H54 (cell line): ENCODE measurements at regions not wholly inside any gene's neighbourhood (a gene's known extent, or its start where the extent isn't known, plus 50 kb on each side); places are given as distances from the start of the nearest gene placed in this dataset.
A peak's percentile ranks its signal among the peaks of the same experiment; 100 is the strongest.
"Not testable (repeated sequence)": the region's sequence is repeated elsewhere in the genome, so short reads cannot be mapped to it uniquely, and the experiment has no call there.

Experiments
- DNase-seq: peaks from one replicate; pipeline ENCODE4 v3.0.0; 2011; ENCODE audit warnings: low spot score, mixed read lengths; ENCODE audit not compliant: insufficient read length
- FAIRE-seq: peaks from 3 replicates; lab custom pipeline; 2011; peaks lifted over from hg19 to GRCh38; lab: Jason Lieb, UNC
- POLR2A ChIP-seq: IDR thresholded peaks from 2 replicates; pipeline ENCODE4 v1.6.1; 2011; ENCODE audit warnings: low read depth, mild to moderate bottlenecking, low read length

DNA sequence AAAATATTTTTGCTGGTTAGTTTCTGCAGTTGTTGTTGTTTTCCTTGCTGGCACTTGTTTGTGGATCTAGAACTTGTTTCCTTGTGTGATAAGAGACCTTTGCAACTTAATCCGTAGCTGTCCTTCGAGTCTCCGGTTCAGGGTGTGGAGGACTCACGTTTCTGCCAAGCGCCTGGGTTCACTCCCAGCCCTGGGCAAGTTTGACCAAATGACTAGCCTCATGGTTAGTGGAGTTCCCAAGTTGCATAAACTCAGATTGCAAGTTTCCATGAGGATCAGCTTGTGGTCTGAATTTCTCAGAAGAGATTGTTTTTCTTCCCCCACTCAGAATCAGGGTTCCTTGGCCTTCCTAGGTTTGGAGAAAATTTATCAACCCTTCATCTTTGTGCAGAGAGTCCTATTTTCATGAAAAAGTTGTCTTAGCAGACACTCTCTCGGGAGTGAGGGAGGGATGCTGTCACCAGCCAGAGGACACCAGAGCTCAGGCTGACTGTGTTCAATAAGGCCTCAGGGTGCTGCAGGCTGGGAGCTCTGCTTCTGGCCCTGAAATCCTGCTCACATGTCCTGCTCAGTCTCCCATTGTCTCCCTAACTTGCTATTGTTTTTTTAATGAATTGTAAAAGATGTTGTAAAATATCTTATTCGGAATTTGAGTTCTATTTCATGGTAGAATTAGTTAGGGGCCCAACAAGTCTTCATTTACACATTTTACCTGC lies 377.7 kb upstream of the KLF6 start:
- DNase-seq (no peak), FAIRE-seq (no peak)
- TF ChIP-seq POLR2A = no peak

DNA sequence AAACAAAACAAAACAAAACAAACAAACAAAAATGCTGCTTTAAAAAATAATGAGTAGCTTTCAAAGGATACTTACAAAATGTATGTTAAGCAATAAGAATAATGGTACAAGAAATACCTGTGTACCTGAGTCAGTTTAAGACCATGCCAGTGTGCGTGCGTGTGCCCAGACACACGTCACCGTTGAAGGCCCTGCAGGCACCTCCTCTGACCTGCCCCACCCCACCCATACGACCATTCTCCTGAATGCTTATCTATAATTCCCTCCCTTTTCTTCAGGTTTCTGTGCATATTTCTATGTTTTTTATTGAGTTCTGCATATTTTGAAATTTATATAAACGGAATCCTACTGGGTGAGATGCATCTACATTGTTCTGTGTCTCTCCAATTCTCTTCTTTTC lies 374.2 kb upstream of the KLF6 start:
- DNase-seq = no peak
- FAIRE-seq = no peak
- TF ChIP-seq POLR2A = no peak

DNA sequence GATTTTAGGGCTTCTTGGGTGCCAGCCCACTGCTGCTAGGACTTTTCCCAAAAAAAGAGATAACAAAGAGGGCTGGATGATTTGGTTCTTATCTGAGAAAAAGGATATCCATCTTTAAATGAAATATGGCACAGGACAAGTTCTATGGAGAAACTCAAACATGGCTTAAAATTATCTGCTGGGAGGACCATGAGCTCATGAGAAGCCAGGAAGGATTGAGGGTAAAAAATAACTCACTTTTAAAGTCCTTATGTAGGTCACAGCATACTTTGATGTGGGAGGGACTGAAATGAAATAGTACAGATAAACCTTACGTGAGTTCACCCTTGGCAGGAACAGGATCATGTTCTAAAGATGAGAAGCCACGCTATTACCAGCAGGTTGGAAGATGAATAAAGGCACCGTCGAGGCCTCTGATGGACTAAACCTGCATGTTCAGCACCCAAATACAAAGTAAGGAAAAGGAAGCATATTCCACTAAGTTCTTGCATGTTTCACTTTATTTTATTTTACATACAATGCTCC lies 369.2 kb upstream of the KLF6 start:
- no peak for TF ChIP-seq POLR2A
- FAIRE-seq (no peak), DNase-seq (no peak)

DNA sequence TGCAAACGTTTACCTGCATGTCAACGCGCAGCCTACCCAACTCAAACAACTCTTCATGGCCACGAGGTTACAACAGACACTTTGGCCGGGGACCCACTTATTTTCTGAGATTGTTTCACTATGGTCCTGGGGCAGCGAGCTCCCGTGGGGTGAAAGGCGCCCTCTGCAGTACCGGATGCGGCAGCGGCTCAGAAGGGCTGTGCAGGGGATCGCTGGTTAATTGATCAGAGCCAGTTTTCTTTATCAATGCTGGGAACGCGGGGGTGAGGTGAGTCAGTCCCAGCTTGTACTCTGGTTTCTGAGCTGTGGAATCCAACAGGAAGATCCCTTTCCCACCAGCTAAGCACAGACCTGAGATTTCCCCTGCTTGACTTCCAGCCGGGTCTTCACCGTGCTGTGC lies 366.5 kb upstream of the KLF6 start:
- TF ChIP-seq POLR2A = no peak
- FAIRE-seq = no peak
- no peak for DNase-seq

DNA sequence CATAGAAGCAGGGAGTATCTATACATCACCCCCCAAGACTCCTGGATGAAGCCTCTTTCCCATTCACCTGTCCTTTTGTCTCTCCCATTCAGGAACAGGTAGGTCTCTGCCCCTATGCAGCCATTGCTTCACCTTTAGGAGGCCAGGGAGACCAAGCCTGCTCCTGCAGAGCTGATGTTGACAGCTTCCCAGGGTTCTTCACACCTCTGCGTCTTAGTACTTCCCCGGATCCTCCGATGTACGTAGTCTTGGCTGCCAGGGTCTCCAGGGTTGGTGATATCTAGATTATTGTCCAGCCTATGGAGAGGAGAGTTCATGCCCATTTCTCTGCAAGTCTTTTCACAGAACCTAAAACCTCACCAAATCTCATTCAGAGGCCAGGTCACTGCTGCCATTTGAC lies 365.7 kb upstream of the KLF6 start:
- DNase-seq (no peak), FAIRE-seq (no peak)
- no peak for TF ChIP-seq POLR2A

DNA sequence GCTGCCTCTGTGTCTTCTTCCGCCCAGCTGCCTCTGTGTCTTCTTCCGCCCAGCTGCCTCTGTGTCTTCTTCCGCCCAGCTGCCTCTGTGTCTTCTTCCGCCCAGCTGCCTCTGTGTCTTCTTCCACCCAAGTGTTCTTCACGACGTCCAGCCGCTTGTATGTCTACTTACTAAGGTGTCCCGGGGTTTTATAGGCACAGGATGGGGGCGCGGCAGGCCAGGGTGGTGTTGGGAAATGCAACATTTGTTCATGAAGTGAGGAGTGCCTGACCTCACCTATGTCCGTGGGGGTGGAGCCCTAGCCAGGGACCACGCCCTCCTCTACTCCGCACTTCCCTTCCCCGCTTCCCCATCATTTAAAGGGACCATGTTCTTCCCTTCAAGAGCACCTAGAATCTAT lies 364.5 kb upstream of the KLF6 start:
- FAIRE-seq = not testable (repeated sequence)

DNA sequence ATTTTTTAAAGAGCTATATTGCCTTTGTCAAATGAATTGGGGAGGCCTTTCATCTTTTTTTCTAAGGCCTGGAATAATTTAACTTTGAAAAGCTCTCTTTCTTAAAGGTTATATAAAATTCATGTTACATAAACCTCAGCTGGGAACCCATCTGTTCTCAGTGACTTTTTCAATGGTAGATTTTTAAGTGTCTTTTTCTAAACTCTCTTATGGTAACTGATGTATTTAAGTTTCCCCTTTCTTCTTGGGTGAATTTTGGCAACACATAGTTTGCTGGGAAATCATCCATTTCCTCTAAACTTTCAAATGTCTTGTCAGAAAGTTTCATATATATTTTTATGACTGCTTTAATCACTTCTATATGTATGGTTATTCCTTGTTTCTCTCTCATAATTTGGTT lies 362.2 kb upstream of the KLF6 start:
- TF ChIP-seq POLR2A = no peak
- DNase-seq = no peak
- no peak for FAIRE-seq

More for the DNA sequence above, 364.5 kb upstream of the KLF6 start:
- not testable (repeated sequence) for DNase-seq

DNA sequence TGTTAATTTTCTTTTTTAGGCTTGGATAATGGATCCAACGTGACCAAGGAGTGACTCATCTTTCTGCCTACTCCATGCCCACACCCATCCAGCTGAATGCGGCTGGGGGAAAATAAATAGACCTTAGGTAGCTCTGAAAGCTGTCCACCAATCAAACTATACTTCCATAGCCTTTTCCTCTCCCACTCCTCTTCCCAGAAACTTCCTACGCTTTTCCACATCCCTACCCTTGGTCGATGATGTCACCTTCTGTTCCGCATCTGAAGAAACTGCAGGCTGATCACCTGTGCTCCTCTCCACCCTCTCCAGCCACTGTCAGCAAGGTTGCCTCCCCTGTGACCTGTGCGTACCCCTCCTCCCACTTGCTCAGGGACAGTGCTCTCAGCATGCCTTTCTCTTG lies 359.8 kb upstream of the KLF6 start:
- FAIRE-seq = no peak
- DNase-seq = peak; percentile 9
- TF ChIP-seq POLR2A = no peak

DNA sequence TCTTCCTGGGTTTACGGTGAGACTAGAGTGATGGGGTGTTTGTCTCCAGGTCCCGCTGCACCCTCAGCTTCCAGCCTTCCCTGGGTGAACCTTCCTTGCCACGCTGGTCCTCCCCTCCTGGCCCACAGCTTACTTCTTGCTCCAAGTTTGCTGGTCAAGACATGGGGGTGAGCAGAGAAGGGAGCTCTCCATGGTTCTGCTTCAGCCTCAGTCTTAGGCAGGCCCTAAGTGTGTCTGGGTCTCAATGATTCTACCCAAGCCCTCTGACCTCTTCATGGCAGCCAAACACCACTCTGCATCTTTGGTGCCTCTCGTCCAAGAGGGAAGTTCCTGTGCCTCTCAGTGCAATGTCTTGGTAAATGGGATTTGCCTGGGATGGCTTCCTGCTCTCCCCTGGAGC lies 356.5 kb upstream of the KLF6 start:
- FAIRE-seq = no peak
- no peak for TF ChIP-seq POLR2A
- no peak for DNase-seq

DNA sequence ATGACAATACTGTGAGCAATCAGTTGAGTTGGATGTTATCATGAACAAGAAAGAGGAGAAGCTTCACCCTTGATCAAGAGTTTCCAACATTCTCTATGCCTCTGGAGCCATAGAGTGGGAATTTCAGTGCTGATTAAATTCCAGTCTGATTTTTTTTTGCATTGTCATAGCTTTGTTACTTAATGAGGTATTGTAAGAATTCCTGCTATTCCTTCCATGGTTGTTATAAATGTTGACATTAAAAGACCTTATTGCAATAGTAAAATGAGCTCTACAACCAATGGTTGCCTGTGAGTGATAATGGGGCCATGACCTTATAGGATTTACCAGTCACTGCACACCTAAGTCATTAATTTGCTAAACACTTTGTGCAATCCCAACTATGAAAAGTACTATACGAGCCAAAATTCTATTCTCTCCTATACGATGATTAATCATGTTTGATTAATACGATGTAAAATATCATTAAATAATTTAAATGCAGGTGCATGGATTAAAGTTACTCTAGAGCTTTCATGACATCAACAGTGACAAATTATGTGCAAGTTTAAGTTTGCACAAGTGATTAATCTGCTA lies 353.2 kb upstream of the KLF6 start:
- TF ChIP-seq POLR2A = no peak
- DNase-seq (no peak), FAIRE-seq (no peak)

DNA sequence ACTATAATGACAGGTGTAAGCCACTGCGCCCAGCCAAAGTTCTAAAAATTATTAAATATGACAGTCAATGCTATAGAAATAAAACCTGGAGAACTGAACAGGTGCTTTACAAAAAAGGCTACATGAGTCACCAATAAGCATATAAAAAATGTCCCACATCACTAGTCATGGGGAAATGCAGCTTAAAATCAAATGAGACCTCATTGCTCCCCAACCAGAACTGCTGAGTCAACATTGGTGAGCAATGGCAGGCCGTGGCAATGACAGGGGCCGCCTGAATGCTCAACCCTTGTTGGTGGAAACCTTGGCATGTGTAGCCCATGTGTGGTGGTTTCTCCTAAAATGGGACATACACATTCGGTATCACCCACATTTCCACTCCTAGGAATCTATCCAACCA lies 352.3 kb upstream of the KLF6 start:
- no peak for DNase-seq
- TF ChIP-seq POLR2A = no peak
- no peak for FAIRE-seq

DNA sequence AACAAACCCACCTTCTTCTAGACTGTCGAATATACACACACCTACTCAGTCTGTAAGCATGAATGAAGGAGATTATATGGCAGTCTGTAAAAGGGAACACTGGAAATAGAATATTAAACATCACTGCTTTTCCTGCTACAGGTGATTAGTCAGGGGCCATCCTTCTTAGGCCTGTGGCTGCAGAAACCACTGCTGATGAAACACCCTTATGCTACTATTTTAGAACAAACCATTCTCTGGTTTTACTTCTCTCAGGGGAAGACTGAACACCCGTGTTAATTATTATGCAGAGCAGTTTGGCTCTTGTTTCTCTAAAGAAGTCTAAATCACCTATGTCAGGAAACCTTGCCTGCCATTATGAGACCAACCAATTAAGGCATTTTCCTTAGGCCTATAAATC lies 351.1 kb upstream of the KLF6 start:
- FAIRE-seq (no peak), DNase-seq (no peak)
- TF ChIP-seq POLR2A = no peak

DNA sequence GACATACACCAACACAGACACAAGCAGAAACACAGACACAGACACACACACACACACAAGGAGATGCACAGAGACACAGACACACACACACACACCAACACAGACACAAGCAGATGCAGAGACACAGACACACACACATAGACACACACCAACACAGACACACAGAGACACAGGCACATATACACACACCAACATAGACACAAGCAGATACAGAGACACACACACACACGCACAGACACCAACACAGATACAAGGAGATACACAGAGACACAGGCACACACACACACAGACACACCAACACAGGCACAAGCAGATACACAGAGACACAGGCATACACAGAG lies 347.2 kb upstream of the KLF6 start:
- TF ChIP-seq POLR2A = no peak
- FAIRE-seq (no peak), DNase-seq (no peak)

DNA sequence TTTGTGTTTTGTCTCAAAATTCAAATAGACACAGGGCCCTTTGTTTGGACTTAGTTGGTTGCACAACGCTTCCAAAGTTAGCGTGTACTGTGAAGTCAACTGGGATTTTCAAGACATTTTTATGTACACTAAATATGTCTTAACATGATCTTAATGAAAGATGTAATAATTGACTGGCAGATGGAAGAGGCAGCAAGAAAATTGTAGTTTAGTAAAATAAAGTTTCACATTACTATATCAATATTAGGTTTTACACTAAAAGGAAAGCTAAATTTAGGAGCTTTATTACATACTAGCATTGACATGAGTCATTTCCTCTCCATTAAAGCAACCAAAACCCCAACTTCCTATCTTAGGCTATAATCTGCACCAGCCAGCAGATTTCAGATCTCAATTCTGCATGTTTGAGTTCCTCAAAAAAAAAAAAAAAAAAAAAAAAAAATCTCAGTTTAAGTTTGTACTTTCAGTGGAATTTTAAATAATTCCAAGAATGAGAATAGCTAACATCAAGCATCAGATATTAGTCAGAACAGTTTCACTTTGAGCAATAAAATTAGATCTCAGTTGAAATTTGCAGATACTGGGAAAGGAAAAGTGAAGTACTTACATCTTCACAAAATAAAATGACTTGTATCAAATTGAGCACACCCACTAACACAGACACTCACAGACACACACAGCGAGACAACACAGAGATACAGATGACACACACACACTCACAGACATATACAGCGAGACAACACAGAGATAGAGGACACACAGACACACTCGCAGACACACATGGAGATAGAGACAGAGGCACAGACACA lies 346.6 kb upstream of the KLF6 start:
- TF ChIP-seq POLR2A = no peak
- DNase-seq = peak; percentile 14
- FAIRE-seq = no peak

DNA sequence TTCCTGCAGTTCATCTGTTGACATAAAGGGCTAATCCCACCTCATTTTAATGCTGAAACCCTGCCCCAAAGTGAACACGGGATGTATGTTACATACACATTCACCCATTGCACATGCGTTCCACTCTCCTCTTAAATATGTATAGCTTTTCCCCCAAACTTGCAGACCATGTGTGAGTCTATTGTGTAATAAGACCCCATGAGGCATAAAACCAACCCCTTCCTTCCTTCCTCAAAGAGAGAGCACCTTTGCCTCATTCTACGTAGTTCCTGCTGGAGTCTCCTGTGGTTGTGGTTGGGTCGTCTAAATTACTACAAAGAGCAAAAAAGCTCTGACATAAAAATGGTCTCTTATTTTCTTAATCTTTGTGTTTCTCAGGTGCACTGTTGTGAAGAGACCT lies 345.7 kb upstream of the KLF6 start:
- FAIRE-seq (no peak), DNase-seq (no peak)
- TF ChIP-seq POLR2A = no peak
